KMS-11 (cell line): ENCODE measurements at regions not wholly inside any gene's neighbourhood (a gene's known extent, or its start where the extent isn't known, plus 50 kb on each side); places are given as distances from the start of the nearest gene placed in this dataset.

Experiments used
- H2AFZ ChIP-seq: fragments of 200-600 bp; sonication (generic); 2 replicates; pipeline ENCODE4 v1.6.1; 2016; ENCODE audit warnings: antibody characterized with exemption, mixed run types, low read depth
- H3K27ac ChIP-seq: fragments of 200-600 bp; sonication (generic); 2 replicates; pipeline ENCODE4 v1.6.1; 2016; ENCODE audit warnings: mild to moderate bottlenecking, mixed run types
- H3K27me3 ChIP-seq: fragments of 200-600 bp; sonication (generic); 2 replicates; pipeline ENCODE4 v1.6.1; 2017; ENCODE audit warnings: mild to moderate bottlenecking, low read depth, mixed run types, moderate library complexity; ENCODE audit not compliant: insufficient read depth
- H3K36me3 ChIP-seq: fragments of 200-600 bp; sonication (generic); 2 replicates; pipeline ENCODE4 v1.6.1; 2017; ENCODE audit warnings: mild to moderate bottlenecking, mixed run types; ENCODE audit not compliant: insufficient read depth
- H3K4me1 ChIP-seq: fragments of 200-600 bp; sonication (generic); 2 replicates; pipeline ENCODE4 v1.6.1; 2016; ENCODE audit warnings: mild to moderate bottlenecking, low read depth, mixed run types; ENCODE audit not compliant: poor library complexity, severe bottlenecking
- H3K4me2 ChIP-seq: fragments of 200-600 bp; sonication (generic); 2 replicates; pipeline ENCODE4 v1.7.0; 2016; ENCODE audit warnings: mild to moderate bottlenecking, mixed run types
- H3K4me3 ChIP-seq: fragments of 200-600 bp; sonication (generic); IDR thresholded peaks from 2 replicates; pipeline ENCODE4 v1.6.1; 2017; ENCODE audit warnings: low read depth, low read length, mixed read lengths; ENCODE audit not compliant: insufficient read depth
- H3K79me2 ChIP-seq: fragments of 200-600 bp; sonication (generic); 2 replicates; pipeline ENCODE4 v1.6.1; 2016; ENCODE audit warnings: low read depth, mixed run types; ENCODE audit not compliant: insufficient read depth
- H3K9ac ChIP-seq: fragments of 200-600 bp; sonication (generic); 2 replicates; pipeline ENCODE4 v1.6.1; 2016; ENCODE audit warnings: mild to moderate bottlenecking, mixed run types
- H4K20me1 ChIP-seq: fragments of 200-600 bp; sonication (generic); 2 replicates; pipeline ENCODE4 v1.6.1; 2016; ENCODE audit warnings: mild to moderate bottlenecking, mixed run types; ENCODE audit not compliant: insufficient read depth
- TF ChIP-seq, protein P1 (sequence below): fragments of 200-600 bp; sonication (generic); conservative IDR thresholded peaks from 2 replicates; pipeline ENCODE4 v1.6.1; 2017; ENCODE audit warnings: low read depth, mild to moderate bottlenecking, antibody characterized with exemption, low read length, moderate library complexity, mixed read lengths

DNA sequence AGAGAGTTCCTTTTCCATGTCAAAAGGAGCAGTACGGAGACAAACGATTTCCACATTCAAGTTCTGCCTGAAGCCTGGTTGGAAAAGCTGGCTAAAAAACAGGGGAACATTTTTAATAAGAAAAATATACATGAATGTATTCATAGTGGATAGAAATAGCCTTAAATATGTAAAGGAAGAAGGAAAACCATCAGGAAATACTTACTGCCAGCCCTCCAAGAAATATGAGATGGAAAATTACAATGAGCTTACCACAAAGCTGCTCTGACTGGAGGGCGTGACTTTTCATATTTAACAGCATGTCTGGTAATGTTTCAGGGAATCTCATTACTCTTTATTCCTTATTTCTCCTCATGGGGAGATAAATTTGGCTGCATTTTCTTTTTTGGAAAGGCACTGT lies 75.9 kb upstream of the ZDHHC17 start:
- Histone ChIP-seq H3K4me2 (no peak overlapping the region), H3K79me2 (no peaks in the 10 kb centered on the region), H3K4me3 (no peak overlapping the region), H4K20me1 (no peaks in the 10 kb centered on the region), H3K9ac (no peak overlapping the region), H3K27ac (no peak overlapping the region), H2AFZ (no peak overlapping the region), H3K36me3 (no peaks in the 10 kb centered on the region), H3K4me1 (no peaks in the 10 kb centered on the region), H3K27me3 (no peaks in the 10 kb centered on the region)
- TF ChIP-seq, protein P1, sequence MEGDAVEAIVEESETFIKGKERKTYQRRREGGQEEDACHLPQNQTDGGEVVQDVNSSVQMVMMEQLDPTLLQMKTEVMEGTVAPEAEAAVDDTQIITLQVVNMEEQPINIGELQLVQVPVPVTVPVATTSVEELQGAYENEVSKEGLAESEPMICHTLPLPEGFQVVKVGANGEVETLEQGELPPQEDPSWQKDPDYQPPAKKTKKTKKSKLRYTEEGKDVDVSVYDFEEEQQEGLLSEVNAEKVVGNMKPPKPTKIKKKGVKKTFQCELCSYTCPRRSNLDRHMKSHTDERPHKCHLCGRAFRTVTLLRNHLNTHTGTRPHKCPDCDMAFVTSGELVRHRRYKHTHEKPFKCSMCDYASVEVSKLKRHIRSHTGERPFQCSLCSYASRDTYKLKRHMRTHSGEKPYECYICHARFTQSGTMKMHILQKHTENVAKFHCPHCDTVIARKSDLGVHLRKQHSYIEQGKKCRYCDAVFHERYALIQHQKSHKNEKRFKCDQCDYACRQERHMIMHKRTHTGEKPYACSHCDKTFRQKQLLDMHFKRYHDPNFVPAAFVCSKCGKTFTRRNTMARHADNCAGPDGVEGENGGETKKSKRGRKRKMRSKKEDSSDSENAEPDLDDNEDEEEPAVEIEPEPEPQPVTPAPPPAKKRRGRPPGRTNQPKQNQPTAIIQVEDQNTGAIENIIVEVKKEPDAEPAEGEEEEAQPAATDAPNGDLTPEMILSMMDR = no peak

DNA sequence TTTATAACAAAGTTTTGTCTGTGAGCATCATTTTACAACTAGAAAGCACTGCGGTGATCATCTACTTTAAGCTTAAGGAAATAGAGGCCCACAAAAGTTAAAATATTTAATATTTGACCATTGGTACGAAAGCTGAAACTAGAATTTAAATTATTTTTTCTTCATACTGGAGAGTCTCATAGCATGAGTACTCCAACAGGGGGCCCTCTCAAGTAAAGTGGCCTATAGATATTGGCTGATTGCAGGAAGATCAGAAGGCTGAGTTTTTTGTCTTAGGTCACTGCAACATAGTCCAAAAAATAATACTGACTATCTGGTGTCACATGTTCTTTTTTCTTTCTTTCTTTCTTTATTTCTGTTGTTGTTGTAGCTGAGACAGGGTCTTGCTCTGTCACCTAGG lies 75.3 kb upstream of the ZDHHC17 start:
- TF ChIP-seq, protein P1 = 0 out of 2 replicates have a peak, but pooled peaks have one; percentile 20
- no peak overlapping the region for H2AFZ ChIP-seq
- no peak overlapping the region for H3K9ac ChIP-seq
- no peaks in the 10 kb centered on the region for H3K27me3 ChIP-seq
- H3K4me2 ChIP-seq = no peak overlapping the region
- H3K4me1 ChIP-seq = no peaks in the 10 kb centered on the region
- H3K79me2 ChIP-seq = no peaks in the 10 kb centered on the region
- H3K27ac ChIP-seq = no peak overlapping the region
- no peaks in the 10 kb centered on the region for H3K36me3 ChIP-seq
- no peak overlapping the region for H3K4me3 ChIP-seq
- no peaks in the 10 kb centered on the region for H4K20me1 ChIP-seq

DNA sequence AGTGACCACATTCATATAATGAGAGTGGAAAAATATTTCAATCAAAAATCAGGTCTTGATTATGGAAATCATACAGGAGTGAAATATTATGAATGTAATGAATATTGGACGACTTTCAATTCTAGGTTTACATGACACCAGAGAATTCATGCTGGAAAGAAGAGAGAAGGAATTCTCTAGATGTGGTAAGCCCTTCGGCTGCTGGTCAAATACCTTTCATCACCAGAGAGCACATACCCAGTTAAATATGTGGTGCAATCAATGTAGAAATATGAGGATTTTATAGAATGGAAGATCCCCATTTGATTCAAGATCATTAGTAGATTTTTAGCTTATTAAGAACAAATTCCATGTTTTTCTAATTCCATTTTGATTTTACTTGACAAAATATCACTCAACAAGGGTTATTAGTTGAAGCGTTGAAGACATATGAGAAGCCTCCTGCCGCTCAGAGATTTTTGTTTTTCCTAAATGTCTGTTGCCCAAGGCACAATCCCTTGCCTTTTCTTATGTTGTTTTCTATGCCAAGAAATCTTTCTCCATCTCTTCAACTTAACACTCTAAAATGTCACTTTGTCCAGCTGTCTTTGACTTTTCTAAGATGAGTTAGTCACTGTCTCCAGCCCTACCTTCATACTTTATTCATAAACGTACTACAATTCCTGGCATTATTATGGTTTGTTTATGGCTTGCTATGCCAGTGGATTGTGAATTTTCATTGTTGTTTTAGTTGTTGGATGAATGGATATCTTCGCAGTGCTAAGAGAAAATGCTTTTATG lies 72.8 kb upstream of the ZDHHC17 start:
- Histone ChIP-seq H4K20me1 (no peaks in the 10 kb centered on the region), H3K4me2 (no peak overlapping the region), H3K36me3 (no peaks in the 10 kb centered on the region), H3K27me3 (no peaks in the 10 kb centered on the region), H3K79me2 (no peaks in the 10 kb centered on the region), H3K4me3 (no peak overlapping the region), H3K9ac (no peak overlapping the region), H3K27ac (no peak overlapping the region), H2AFZ (no peak overlapping the region), H3K4me1 (no peaks in the 10 kb centered on the region)
- TF ChIP-seq, protein P1 = no peak

DNA sequence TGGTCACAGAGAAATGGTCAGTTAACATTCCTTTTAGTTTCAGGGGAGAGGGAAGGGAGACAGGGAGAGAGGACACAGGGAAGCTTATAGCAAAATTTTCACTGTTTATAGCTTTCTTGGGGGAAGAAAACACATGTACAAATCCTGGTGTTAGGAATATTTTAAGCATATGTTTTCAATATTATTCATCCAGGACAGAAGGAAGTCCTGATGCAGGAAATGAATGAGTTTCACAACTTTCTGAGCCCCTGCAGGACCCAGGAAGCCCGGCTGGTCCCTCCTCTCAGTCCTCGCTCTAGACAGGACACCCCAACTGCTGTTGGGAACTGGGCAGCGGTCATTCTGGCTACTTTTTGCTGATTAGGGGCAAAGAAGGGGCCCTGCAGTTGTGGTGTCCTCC lies 71.1 kb upstream of the ZDHHC17 start:
- Histone ChIP-seq H2AFZ (no peak overlapping the region), H3K4me2 (no peak overlapping the region), H3K36me3 (no peaks in the 10 kb centered on the region), H3K4me1 (no peaks in the 10 kb centered on the region), H3K9ac (no peak overlapping the region), H3K27me3 (no peaks in the 10 kb centered on the region), H4K20me1 (no peaks in the 10 kb centered on the region), H3K4me3 (no peak overlapping the region), H3K79me2 (no peaks in the 10 kb centered on the region), H3K27ac (no peak overlapping the region)
- TF ChIP-seq, protein P1 = no peak
